Adipocyte (in vitro differentiated cells): ENCODE measurements at regions not wholly inside any gene's neighbourhood (a gene's known extent, or its start where the extent isn't known, plus 50 kb on each side); places are given as distances from the start of the nearest gene placed in this dataset.

ENCODE experiments used
- DNase-seq: peaks from one replicate; pipeline ENCODE4 v3.0.0-alpha.2; 2015; ENCODE audit warnings: low read depth
- H3K27me3 ChIP-seq: replicated peaks from 2 replicates; pipeline ENCODE4 v1.7.0; 2013; ENCODE audit warnings: mild to moderate bottlenecking, low read length, moderate library complexity; ENCODE audit not compliant: control insufficient read depth, insufficient read depth
- H3K36me3 ChIP-seq: 2 replicates; pipeline ENCODE4 v1.7.0; 2013; ENCODE audit warnings: low read length, mild to moderate bottlenecking, moderate library complexity; ENCODE audit not compliant: control insufficient read depth, insufficient read depth, severe bottlenecking
- H3K4me1 ChIP-seq: 2 replicates; pipeline ENCODE4 v1.7.0; 2013; ENCODE audit warnings: mild to moderate bottlenecking, low read length, moderate library complexity; ENCODE audit not compliant: control insufficient read depth, insufficient read depth
- H3K4me3 ChIP-seq: 2 replicates; pipeline ENCODE4 v1.7.0; 2013; ENCODE audit warnings: mild to moderate bottlenecking, low read length, moderate library complexity
- H3K9ac ChIP-seq: 2 replicates; pipeline ENCODE4 v1.7.0; 2013; ENCODE audit warnings: mild to moderate bottlenecking, low read length, moderate library complexity
- H3K9me3 ChIP-seq: 2 replicates; pipeline ENCODE4 v1.7.0; 2013; ENCODE audit warnings: mild to moderate bottlenecking, low read length, moderate library complexity; ENCODE audit not compliant: control insufficient read depth

- no peak for DNase-seq
- Histone ChIP-seq H3K9me3 (no peaks in the 10 kb centered on the region), H3K4me1 (no peaks in the 10 kb centered on the region), H3K9ac (no peak overlapping the region), H3K27me3 (no peaks in the 10 kb centered on the region), H3K4me3 (no peak overlapping the region), H3K36me3 (no peaks in the 10 kb centered on the region)
Measured at GRCh38 chr22:48004936-48005335, 1242.5 kb downstream of the TBC1D22A start.

GRCh38 chr22:48004038-48004437 lies 1241.6 kb downstream of the TBC1D22A start:
- no peak overlapping the region for H3K9ac ChIP-seq
- no peak overlapping the region for H3K4me3 ChIP-seq
- H3K9me3 ChIP-seq, result no peaks in the 10 kb centered on the region

GRCh38 chr22:48001101-48001500 lies 1238.7 kb downstream of the TBC1D22A start:
- no peak overlapping the region for H3K9ac ChIP-seq
- no peaks in the 10 kb centered on the region for H3K36me3 ChIP-seq
- H3K27me3 ChIP-seq, result no peaks in the 10 kb centered on the region
- no peak for DNase-seq
- H3K4me3 ChIP-seq, result no peak overlapping the region
- H3K9me3 ChIP-seq, result no peaks in the 10 kb centered on the region
- no peaks in the 10 kb centered on the region for H3K4me1 ChIP-seq

More at GRCh38 chr22:48004038-48004437, 1241.6 kb downstream of the TBC1D22A start:
- Histone ChIP-seq H3K27me3 (no peaks in the 10 kb centered on the region), H3K4me1 (no peaks in the 10 kb centered on the region), H3K36me3 (no peaks in the 10 kb centered on the region)
- DNase-seq, result no peak

GRCh38 chr22:47997612-47998011 lies 1235.2 kb downstream of the TBC1D22A start:
- Histone ChIP-seq H3K9me3 (no peaks in the 10 kb centered on the region), H3K36me3 (no peaks in the 10 kb centered on the region), H3K27me3 (no peaks in the 10 kb centered on the region), H3K9ac (no peak overlapping the region), H3K4me3 (no peak overlapping the region), H3K4me1 (no peaks in the 10 kb centered on the region)
- no peak for DNase-seq

DNA sequence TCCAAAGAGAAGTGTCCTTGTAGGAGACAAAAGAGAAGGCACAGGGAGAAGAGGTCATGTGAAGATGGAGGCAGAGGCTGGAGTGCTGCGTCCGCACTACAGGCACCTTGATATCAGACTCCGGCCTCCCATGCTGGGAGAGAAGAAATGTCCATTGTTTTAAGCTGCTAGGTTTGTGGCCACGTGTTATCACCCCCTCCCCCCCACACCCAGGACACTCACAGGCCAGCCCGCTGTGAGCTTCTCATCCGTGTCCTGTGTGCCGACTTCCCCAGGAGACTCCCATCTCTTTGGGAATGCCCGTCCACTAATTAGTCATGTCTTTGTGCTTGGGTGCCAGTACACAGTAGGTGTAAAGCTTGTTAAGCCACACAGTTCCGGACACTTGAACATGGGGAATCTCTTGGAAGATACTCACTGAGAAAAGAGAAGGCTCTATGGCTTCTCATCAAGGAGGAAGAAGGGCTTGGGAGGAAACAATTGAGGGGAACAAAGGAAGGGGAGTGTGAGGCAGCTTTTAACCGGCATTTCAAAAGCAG lies 1234.7 kb downstream of the TBC1D22A start:
- Histone ChIP-seq H3K9me3 (no peaks in the 10 kb centered on the region), H3K4me3 (no peak overlapping the region), H3K27me3 (no peaks in the 10 kb centered on the region), H3K9ac (no peak overlapping the region), H3K36me3 (no peaks in the 10 kb centered on the region), H3K4me1 (no peaks in the 10 kb centered on the region)
- no peak for DNase-seq

DNA sequence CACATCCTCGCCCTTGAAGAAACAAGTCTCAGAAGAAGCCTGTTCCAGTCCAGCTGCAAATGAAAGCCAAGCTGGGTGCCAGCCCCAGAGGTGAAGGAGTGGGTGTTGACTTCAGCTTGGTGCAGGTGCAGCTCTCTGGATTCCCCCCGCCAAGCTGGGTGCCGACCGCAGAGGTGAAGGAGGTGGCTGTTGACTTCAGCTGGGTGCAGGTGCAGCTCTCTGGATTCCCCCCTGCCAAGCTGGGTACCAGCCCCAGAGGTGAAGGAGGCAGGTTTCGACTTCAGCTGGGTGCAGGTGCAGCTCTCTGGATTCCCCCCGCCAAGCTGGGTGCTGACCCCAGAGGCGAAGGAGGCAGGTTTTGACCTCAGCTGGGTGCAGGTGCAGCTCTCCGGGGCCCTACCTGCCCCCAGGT lies 1234.0 kb downstream of the TBC1D22A start:
- H3K36me3 ChIP-seq, result no peaks in the 10 kb centered on the region
- no peaks in the 10 kb centered on the region for H3K9me3 ChIP-seq
- H3K4me1 ChIP-seq, result no peaks in the 10 kb centered on the region
- no peaks in the 10 kb centered on the region for H3K27me3 ChIP-seq
- DNase-seq, result no peak
- no peak overlapping the region for H3K4me3 ChIP-seq
- no peak overlapping the region for H3K9ac ChIP-seq

DNA sequence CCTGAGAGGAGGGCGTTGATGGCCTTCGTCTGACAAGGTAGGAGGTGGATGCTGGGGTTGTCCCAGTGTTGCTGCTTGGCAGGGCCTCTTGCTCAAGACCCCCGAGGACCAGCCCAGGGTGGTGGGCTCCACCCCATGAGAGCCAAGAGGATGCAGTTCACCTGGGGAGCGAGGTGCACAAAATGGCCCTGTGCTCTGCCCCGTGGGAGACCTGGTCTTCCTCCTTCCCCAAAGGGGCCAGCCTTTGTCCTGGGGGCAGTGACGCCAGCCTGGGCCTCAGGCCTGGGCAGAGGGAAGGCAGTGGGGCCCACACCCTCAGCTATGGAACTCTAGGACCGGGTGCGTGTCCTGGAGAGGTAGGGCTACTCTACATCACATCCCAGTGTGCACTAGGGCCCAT lies 1233.3 kb downstream of the TBC1D22A start:
- no peaks in the 10 kb centered on the region for H3K9me3 ChIP-seq
- H3K4me1 ChIP-seq, result no peaks in the 10 kb centered on the region
- H3K27me3 ChIP-seq, result no peaks in the 10 kb centered on the region
- no peaks in the 10 kb centered on the region for H3K36me3 ChIP-seq
- DNase-seq, result no peak
- H3K4me3 ChIP-seq, result no peak overlapping the region
- H3K9ac ChIP-seq, result no peak overlapping the region

DNA sequence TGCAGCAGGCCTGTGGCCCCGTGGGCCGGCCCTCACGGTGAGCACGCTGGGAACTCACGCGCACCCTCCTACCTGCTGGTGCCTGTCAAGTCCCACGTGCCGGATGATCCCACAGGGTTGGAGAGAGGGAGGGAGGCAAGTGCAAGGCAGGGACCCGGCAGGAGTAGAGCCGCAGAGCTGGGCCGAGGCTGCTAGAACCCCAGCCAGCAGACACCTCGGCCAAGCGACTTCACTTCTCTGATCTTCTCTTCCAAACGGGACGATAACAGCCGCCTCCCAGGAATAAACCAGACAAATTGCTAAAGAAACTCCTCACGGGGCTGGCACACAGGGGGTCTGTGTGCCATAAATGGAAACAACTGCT lies 1232.8 kb downstream of the TBC1D22A start:
- Histone ChIP-seq H3K9me3 (no peaks in the 10 kb centered on the region), H3K27me3 (no peaks in the 10 kb centered on the region), H3K9ac (no peak overlapping the region), H3K36me3 (no peaks in the 10 kb centered on the region), H3K4me3 (no peak overlapping the region), H3K4me1 (no peaks in the 10 kb centered on the region)
- DNase-seq, result no peak

GRCh38 chr22:47994601-47995263 lies 1232.3 kb downstream of the TBC1D22A start:
- no peaks in the 10 kb centered on the region for H3K27me3 ChIP-seq
- no peaks in the 10 kb centered on the region for H3K4me1 ChIP-seq

GRCh38 chr22:47994045-47994444 lies 1231.6 kb downstream of the TBC1D22A start:
- Histone ChIP-seq H3K36me3 (no peaks in the 10 kb centered on the region), H3K4me1 (no peaks in the 10 kb centered on the region), H3K4me3 (no peak overlapping the region), H3K27me3 (no peaks in the 10 kb centered on the region), H3K9ac (no peak overlapping the region), H3K9me3 (peaks cover 7% of the 10 kb centered on the region)
- DNase-seq, result no peak

More at GRCh38 chr22:47994601-47995263, 1232.3 kb downstream of the TBC1D22A start:
- Histone ChIP-seq H3K4me3 (no peak overlapping the region), H3K36me3 (no peaks in the 10 kb centered on the region), H3K9ac (no peak overlapping the region), H3K9me3 (peaks cover 3% of the 10 kb centered on the region)
- DNase-seq, result no peak

DNA sequence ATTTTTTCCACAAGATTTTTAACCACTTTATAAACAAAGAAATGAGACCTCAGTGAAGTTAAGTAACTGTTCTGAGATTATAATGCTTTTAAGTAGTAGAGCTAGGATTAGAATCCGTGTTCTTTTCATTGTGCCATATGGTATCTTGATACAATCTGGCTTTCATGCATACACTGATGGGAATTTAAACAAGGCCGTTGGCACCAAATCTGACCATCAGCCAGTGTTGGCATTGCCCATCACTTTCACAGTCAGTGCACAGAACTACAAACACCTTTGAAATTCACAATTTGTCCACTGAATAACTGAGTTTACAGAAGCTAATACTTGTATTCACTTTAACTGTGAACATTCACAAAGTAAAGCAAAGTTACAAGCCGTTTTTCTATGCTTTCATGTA lies 1228.0 kb downstream of the TBC1D22A start:
- H3K9me3 ChIP-seq, result peaks cover 30% of the 10 kb centered on the region
- no peak overlapping the region for H3K4me3 ChIP-seq
- DNase-seq, result no peak
- no peaks in the 10 kb centered on the region for H3K36me3 ChIP-seq
- H3K4me1 ChIP-seq, result no peaks in the 10 kb centered on the region
- H3K9ac ChIP-seq, result no peak overlapping the region
- H3K27me3 ChIP-seq, result no peaks in the 10 kb centered on the region
